ENCODE measurements at regions not wholly inside any gene's neighbourhood (a gene's known extent, or its start where the extent isn't known, plus 50 kb on each side); places are given as distances from the start of the nearest gene placed in this dataset.

DNA sequence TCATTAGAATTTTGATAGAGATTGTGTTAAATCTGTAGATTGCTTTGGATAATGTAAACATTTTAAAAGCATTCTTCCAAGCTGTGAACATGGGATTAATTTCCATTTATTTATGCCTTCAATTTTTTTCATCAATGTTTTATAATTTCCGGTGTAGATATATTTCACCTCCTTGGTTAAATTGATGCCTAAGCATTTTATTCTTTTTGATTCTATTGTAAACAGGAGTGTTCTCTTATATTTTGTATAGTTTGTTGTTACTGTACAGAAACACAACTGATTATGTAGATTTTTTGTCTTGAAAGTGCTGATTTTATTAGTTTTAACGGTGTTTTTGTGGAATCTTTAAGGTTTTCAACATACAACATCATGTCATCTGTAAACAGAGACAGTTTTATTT lies 355.0 kb downstream of the EDEM1 start:
- Histone ChIP-seq H3K36me3 (ENCODE audit: control insufficient read depth, insufficient read depth, low read length) (no peaks in the 10 kb centered on the region), H3K4me3 (ENCODE audit: low read length) (no peak overlapping the region), H3K27ac (ENCODE audit: low read depth, low read length) (no peak overlapping the region), H3K4me1 (ENCODE audit: control insufficient read depth, insufficient read depth, low read length) (no peaks in the 10 kb centered on the region), H3K9me3 (ENCODE audit: control insufficient read depth, low read length) (peaks cover 23% of the 10 kb centered on the region), H3K27me3 (ENCODE audit: control insufficient read depth, insufficient read depth, low read length, poor library complexity, severe bottlenecking) (no peaks in the 10 kb centered on the region), H3K9ac (ENCODE audit: extremely low read depth, low read length, poor library complexity, severe bottlenecking) (no peak overlapping the region)
- H3K4me3 Mint-ChIP-seq: no peak overlapping the region
- no peaks in the 10 kb centered on the region for H3K27me3 Mint-ChIP-seq (ENCODE audit: insufficient read depth)
- TF ChIP-seq, protein P1, sequence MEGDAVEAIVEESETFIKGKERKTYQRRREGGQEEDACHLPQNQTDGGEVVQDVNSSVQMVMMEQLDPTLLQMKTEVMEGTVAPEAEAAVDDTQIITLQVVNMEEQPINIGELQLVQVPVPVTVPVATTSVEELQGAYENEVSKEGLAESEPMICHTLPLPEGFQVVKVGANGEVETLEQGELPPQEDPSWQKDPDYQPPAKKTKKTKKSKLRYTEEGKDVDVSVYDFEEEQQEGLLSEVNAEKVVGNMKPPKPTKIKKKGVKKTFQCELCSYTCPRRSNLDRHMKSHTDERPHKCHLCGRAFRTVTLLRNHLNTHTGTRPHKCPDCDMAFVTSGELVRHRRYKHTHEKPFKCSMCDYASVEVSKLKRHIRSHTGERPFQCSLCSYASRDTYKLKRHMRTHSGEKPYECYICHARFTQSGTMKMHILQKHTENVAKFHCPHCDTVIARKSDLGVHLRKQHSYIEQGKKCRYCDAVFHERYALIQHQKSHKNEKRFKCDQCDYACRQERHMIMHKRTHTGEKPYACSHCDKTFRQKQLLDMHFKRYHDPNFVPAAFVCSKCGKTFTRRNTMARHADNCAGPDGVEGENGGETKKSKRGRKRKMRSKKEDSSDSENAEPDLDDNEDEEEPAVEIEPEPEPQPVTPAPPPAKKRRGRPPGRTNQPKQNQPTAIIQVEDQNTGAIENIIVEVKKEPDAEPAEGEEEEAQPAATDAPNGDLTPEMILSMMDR (conservative IDR thresholded peaks at IDR 0.05): no peak
- no peaks in the 10 kb centered on the region for H3K36me3 Mint-ChIP-seq (ENCODE audit: low read depth)
- no peak overlapping the region for H3K27ac Mint-ChIP-seq
- 75% methylated on average over 1 of the region's 2 CpGs; no CpG with 5 or more reads in 1 of the 2 experiments for whole genome bisulfite sequencing, 2 experiments (ENCODE audit: insufficient coverage in 1 of 2, insufficient read length in 1 of 2)
- DNase-seq: no peak
- peaks cover 35% of the 10 kb centered on the region for H3K9me3 Mint-ChIP-seq
- H3K4me1 Mint-ChIP-seq: no peaks in the 10 kb centered on the region

DNA sequence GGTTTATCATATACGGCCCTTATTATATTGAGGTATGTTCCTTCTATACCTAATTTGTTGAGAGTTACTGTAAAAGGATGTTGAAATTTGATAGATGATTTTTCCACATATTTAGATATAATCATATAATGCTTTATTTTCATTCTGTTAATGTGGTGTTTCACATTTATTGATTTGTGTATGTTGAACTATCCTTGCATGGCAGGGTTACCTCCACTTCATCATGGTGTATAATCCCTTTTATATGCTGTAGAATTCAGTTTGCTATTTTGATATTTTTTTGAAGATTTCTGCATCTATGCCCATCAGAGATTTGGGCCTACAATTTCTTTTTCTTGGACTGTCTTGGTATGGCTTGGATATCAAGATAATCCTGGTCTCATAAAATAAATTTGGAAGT lies 355.5 kb downstream of the EDEM1 start:
- Mint-ChIP-seq H3K36me3 (ENCODE audit: low read depth) (no peaks in the 10 kb centered on the region), H3K4me1 (no peaks in the 10 kb centered on the region), H3K4me3 (no peak overlapping the region)

DNA sequence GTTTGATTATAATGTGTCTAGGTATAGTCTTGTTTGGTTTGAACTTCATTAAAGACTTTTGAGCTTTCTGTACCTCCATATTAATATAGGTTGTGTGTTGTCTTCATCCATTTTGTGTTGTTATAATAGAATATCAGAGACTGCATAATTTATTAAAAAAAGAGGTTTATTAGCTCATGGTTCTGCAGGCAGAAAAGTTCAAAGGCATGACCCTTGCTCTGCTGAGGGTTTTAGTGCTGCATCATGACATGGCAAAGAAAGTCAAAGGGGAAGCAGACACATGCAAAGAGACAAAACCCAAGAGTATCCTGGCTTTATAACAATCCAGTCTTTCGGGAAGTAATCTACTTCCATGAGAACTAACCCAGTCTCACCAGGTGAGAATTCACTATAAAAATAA lies 358.2 kb downstream of the EDEM1 start:
- no peak overlapping the region for H3K4me3 Mint-ChIP-seq

More for the DNA sequence above, 355.5 kb downstream of the EDEM1 start:
- H3K27ac ChIP-seq (ENCODE audit: low read depth, low read length): no peak overlapping the region
- TF ChIP-seq, protein P1 (conservative IDR thresholded peaks at IDR 0.05): no peak
- Mint-ChIP-seq H3K9me3 (peaks cover 35% of the 10 kb centered on the region), H3K27ac (no peak overlapping the region), H3K27me3 (ENCODE audit: insufficient read depth) (no peaks in the 10 kb centered on the region)
- 100% methylated on average over 1 of the region's 1 CpG; no CpG with 5 or more reads in 1 of the 2 experiments for WGBS, 2 experiments (ENCODE audit: insufficient coverage in 1 of 2, insufficient read length in 1 of 2)
- peaks cover 23% of the 10 kb centered on the region for H3K9me3 ChIP-seq (ENCODE audit: control insufficient read depth, low read length)
- DNase-seq: no peak
- H3K4me3 ChIP-seq (ENCODE audit: low read length): no peak overlapping the region
- H3K9ac ChIP-seq (ENCODE audit: extremely low read depth, low read length, poor library complexity, severe bottlenecking): no peak overlapping the region
- no peaks in the 10 kb centered on the region for H3K4me1 ChIP-seq (ENCODE audit: control insufficient read depth, insufficient read depth, low read length)
- no peaks in the 10 kb centered on the region for H3K36me3 ChIP-seq (ENCODE audit: control insufficient read depth, insufficient read depth, low read length)
- no peaks in the 10 kb centered on the region for H3K27me3 ChIP-seq (ENCODE audit: control insufficient read depth, insufficient read depth, low read length, poor library complexity, severe bottlenecking)

More for the DNA sequence above, 358.2 kb downstream of the EDEM1 start:
- Mint-ChIP-seq H3K27ac (no peak overlapping the region), H3K27me3 (ENCODE audit: insufficient read depth) (no peaks in the 10 kb centered on the region), H3K4me1 (no peaks in the 10 kb centered on the region), H3K9me3 (peaks cover 36% of the 10 kb centered on the region), H3K36me3 (ENCODE audit: low read depth) (no peaks in the 10 kb centered on the region)
- no peaks in the 10 kb centered on the region for H3K27me3 ChIP-seq (ENCODE audit: control insufficient read depth, insufficient read depth, low read length, poor library complexity, severe bottlenecking)
- H3K27ac ChIP-seq (ENCODE audit: low read depth, low read length): no peak overlapping the region
- no peak for DNase-seq
- WGBS, 2 experiments (ENCODE audit: insufficient coverage in 1 of 2, insufficient read length in 1 of 2): 78% methylated on average over 1 of the region's 1 CpG; no CpG with 5 or more reads in 1 of the 2 experiments
- H3K9me3 ChIP-seq (ENCODE audit: control insufficient read depth, low read length): peaks cover 15% of the 10 kb centered on the region
- TF ChIP-seq, protein P1 (conservative IDR thresholded peaks at IDR 0.05): no peak
- no peak overlapping the region for H3K4me3 ChIP-seq (ENCODE audit: low read length)
- no peaks in the 10 kb centered on the region for H3K36me3 ChIP-seq (ENCODE audit: control insufficient read depth, insufficient read depth, low read length)
- no peak overlapping the region for H3K9ac ChIP-seq (ENCODE audit: extremely low read depth, low read length, poor library complexity, severe bottlenecking)
- no peaks in the 10 kb centered on the region for H3K4me1 ChIP-seq (ENCODE audit: control insufficient read depth, insufficient read depth, low read length)

Data from endodermal cell (in vitro differentiated cells).